Neural crest cell (in vitro differentiated cells): ENCODE measurements at regions not wholly inside any gene's neighbourhood (a gene's known extent, or its start where the extent isn't known, plus 50 kb on each side); places are given as distances from the start of the nearest gene placed in this dataset.

Experiments
- DNase-seq: peaks from one replicate; pipeline ENCODE4 v3.0.0; 2021; ENCODE audit warnings: low read depth, mixed read lengths, low spot score
- H3K27ac Mint-ChIP-seq: one replicate; pipeline ENCODE4 v1.8.0; 2021; ENCODE audit warnings: mild to moderate bottlenecking, mixed read lengths; ENCODE audit not compliant: unreplicated experiment
- H3K27me3 Mint-ChIP-seq: 2 replicates; pipeline ENCODE4 v1.8.0; 2021; ENCODE audit warnings: low read depth, mild to moderate bottlenecking, mixed read lengths
- H3K36me3 Mint-ChIP-seq: 2 replicates; pipeline ENCODE4 v1.8.0; 2021; ENCODE audit warnings: low read depth, mild to moderate bottlenecking, mixed read lengths
- H3K4me1 Mint-ChIP-seq: 2 replicates; pipeline ENCODE4 v1.8.0; 2021; ENCODE audit warnings: mixed read lengths
- H3K4me3 Mint-ChIP-seq: one replicate; pipeline ENCODE4 v1.8.0; 2021; ENCODE audit warnings: mild to moderate bottlenecking, mixed read lengths
- H3K9me3 Mint-ChIP-seq: 2 replicates; pipeline ENCODE4 v1.8.0; 2021; ENCODE audit warnings: mixed read lengths
- TF ChIP-seq, protein P1 (sequence below): fragments of 200-600 bp; sonication (generic); conservative IDR thresholded peaks from 2 replicates; pipeline ENCODE4 v1.5.0; 2021; ENCODE audit warnings: antibody characterized with exemption, mild to moderate bottlenecking

DNA sequence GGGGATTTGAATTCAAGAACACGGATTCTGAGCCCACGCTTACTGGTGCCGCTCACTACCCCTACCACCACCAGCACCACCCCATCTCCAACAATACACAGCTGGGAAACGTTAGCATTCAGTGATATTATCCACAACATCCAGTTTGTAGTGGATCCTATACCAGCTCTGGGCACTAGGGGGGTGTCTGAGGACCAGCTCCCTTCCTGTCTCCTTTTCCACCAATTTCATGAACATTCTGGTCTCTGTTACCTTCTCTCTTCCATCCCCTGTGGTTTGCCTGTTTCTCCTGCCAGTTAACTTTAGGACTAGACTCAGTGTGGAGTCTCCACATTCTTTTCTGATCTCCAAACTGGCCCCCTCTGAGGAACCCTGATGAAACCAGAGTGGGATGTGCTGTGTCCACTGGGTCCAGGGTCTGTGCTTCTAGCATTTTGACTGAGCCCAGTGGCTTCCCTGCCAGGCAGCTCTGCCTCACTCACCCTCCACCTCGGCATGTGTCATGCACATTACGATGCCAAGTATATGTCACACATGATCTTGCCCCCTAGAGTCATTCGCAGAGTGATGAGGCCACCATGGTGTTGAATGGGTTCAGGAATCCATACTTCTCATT, 187.0 kb upstream of the CDH13 start:
- peak; percentile 12 for DNase-seq
- Mint-ChIP-seq H3K4me1 (peaks cover 9% of the 10 kb centered on the region), H3K27ac (no peak overlapping the region), H3K4me3 (no peak overlapping the region), H3K36me3 (no peaks in the 10 kb centered on the region), H3K9me3 (no peaks in the 10 kb centered on the region), H3K27me3 (peaks cover 32% of the 10 kb centered on the region)
- TF ChIP-seq, protein P1, sequence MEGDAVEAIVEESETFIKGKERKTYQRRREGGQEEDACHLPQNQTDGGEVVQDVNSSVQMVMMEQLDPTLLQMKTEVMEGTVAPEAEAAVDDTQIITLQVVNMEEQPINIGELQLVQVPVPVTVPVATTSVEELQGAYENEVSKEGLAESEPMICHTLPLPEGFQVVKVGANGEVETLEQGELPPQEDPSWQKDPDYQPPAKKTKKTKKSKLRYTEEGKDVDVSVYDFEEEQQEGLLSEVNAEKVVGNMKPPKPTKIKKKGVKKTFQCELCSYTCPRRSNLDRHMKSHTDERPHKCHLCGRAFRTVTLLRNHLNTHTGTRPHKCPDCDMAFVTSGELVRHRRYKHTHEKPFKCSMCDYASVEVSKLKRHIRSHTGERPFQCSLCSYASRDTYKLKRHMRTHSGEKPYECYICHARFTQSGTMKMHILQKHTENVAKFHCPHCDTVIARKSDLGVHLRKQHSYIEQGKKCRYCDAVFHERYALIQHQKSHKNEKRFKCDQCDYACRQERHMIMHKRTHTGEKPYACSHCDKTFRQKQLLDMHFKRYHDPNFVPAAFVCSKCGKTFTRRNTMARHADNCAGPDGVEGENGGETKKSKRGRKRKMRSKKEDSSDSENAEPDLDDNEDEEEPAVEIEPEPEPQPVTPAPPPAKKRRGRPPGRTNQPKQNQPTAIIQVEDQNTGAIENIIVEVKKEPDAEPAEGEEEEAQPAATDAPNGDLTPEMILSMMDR: peak; percentile 54

DNA sequence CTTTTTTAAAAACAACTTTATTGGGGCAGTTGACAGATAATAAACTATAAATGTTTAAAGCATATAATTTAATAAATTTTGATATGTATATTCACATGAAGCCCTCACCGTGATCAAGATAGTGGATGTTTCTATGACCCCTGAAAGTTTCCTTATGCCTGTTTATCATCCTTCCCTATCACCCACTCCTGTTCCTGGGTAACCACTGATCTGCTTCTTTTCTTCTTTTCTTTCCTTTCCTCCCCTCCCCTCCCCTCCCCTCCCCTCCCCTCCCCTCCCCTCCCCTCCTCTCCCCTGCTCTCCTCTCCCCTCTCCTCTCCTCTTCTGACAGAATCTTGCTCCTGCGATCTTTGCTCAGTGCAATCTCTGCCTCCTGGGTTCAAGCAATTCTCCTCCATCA, 193.7 kb upstream of the CDH13 start:
- no peak for DNase-seq
- Mint-ChIP-seq H3K36me3 (no peaks in the 10 kb centered on the region), H3K9me3 (no peaks in the 10 kb centered on the region), H3K27me3 (peaks cover 32% of the 10 kb centered on the region), H3K4me1 (no peaks in the 10 kb centered on the region), H3K4me3 (no peak overlapping the region), H3K27ac (no peak overlapping the region)
- TF ChIP-seq, protein P1: no peak

DNA sequence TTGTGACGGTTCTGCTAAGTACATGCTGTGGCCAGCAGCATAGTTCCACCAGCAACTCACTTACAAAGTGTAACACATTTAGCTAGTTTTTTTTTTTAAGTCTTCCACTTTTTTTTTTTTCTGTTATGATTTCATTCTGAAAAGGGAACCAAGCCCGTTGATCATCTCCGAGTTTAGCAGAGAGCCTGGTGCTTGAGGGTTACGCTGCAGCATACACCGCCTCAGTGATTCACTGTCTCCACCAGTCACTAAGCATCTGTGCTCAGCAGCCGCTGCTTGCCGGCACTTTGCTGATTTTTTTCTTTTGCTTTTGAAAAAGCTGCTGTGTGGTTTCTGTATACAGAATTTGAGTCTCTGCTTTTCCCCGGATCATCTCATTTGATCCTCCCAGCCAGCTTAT, 194.5 kb upstream of the CDH13 start:
- H3K36me3 Mint-ChIP-seq: no peaks in the 10 kb centered on the region
- DNase-seq: no peak
- H3K4me1 Mint-ChIP-seq: no peaks in the 10 kb centered on the region
- H3K27ac Mint-ChIP-seq: no peak overlapping the region
- no peak overlapping the region for H3K4me3 Mint-ChIP-seq
- H3K9me3 Mint-ChIP-seq: no peaks in the 10 kb centered on the region
- TF ChIP-seq, protein P1: no peak
- peaks cover 34% of the 10 kb centered on the region for H3K27me3 Mint-ChIP-seq

DNA sequence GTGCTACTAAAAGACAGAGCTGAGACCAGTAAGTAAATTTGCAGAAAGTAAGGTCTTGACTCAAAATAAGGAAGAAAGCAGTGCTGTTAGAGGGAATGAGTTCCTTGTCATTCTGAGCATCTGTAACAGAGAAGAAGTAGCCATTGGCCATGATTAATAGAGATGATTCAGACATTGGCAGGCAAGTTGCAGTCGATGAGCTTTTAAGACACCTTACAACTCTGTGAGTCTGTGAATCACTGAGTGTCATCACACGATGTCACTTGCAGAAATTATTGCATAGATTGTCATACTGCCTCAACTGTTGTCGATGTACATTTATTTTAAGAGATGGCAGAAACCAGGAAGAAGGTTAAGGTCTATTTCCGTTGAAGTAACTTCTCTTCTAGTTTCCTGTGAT, 201.1 kb upstream of the CDH13 start:
- H3K27ac Mint-ChIP-seq: no peak overlapping the region
- H3K9me3 Mint-ChIP-seq: no peaks in the 10 kb centered on the region
- H3K36me3 Mint-ChIP-seq: no peaks in the 10 kb centered on the region
- H3K4me1 Mint-ChIP-seq: no peaks in the 10 kb centered on the region
- DNase-seq: no peak
- no peak overlapping the region for H3K4me3 Mint-ChIP-seq
- TF ChIP-seq, protein P1: no peak
- peaks cover 47% of the 10 kb centered on the region for H3K27me3 Mint-ChIP-seq

DNA sequence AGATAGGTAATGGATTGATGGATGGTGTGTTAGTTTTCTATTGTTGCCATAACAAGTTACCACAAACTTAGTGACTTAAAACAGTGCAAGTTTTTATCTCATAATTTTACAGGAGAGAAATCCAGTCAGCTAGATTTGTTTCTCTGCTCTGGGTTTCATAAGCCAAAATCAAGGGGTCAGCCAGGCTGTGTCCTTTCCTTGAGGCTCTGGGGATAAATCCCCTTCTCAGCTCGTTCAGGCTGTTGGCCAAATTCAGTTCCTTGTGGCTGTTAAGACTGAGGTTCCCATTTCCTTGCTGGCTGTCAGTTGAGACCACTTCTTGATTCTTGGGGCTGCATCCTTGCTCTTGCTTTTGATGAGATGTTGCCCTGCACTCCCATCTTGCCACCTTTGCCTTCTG, 204.9 kb upstream of the CDH13 start:
- Mint-ChIP-seq H3K27me3 (peaks cover 36% of the 10 kb centered on the region), H3K36me3 (no peaks in the 10 kb centered on the region), H3K27ac (no peak overlapping the region), H3K4me3 (no peak overlapping the region), H3K9me3 (no peaks in the 10 kb centered on the region), H3K4me1 (no peaks in the 10 kb centered on the region)
- TF ChIP-seq, protein P1: no peak
- DNase-seq: no peak
